GM10266 (cell line): ENCODE measurements at regions not wholly inside any gene's neighbourhood (a gene's known extent, or its start where the extent isn't known, plus 50 kb on each side); places are given as distances from the start of the nearest gene placed in this dataset.

Experiments
- DNase-seq: peaks from one replicate; pipeline ENCODE4 v3.0.0; 2012; ENCODE audit errors: extremely low spot score
- TF ChIP-seq, protein P1 (sequence below): IDR thresholded peaks from 2 replicates; pipeline ENCODE4 v1.5.1; 2012; ENCODE audit warnings: mild to moderate bottlenecking, low read depth; ENCODE audit not compliant: control insufficient read depth, insufficient read depth; ENCODE audit errors: missing control alignments

DNA sequence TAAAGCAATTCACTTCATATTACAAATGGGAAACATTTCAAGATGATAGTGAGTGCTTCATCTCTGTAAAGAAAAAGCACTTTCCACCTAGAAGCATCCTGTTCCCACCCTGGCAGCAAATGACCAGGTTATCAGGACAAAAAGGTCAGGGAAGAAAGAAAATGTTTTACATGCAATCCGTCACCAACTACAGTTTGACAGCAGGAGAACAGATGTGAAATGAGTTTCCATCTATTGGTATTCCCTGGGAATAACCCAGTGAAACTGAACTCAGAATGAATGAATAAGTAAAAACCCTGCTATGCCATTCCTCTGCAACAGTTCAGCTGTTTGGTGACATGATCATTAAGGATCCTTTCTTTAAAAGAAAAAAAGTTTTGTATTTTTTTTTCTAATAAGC is 67.6 kb downstream of the HTR1A start:
- DNase-seq = no peak
- TF ChIP-seq, protein P1, sequence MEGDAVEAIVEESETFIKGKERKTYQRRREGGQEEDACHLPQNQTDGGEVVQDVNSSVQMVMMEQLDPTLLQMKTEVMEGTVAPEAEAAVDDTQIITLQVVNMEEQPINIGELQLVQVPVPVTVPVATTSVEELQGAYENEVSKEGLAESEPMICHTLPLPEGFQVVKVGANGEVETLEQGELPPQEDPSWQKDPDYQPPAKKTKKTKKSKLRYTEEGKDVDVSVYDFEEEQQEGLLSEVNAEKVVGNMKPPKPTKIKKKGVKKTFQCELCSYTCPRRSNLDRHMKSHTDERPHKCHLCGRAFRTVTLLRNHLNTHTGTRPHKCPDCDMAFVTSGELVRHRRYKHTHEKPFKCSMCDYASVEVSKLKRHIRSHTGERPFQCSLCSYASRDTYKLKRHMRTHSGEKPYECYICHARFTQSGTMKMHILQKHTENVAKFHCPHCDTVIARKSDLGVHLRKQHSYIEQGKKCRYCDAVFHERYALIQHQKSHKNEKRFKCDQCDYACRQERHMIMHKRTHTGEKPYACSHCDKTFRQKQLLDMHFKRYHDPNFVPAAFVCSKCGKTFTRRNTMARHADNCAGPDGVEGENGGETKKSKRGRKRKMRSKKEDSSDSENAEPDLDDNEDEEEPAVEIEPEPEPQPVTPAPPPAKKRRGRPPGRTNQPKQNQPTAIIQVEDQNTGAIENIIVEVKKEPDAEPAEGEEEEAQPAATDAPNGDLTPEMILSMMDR = no peak

DNA sequence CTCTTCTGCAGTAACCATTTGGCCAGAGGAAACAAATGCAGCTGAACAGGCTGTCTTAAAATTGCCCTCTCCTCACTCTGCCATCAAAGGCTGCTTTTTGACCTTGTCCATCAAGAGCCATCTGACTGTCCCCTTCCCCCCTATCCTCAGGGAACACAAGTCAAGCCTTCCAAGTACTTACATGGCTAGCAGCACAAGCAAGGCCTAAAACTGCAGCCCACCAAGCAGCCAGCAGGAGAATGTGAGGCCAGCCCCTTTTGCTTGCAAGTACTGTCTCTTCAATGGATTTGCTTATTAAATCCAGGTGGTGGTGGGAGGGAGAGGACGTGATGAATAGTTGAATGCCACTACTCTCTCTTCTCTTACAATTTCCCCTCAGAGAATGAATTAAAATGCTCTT is 83.5 kb downstream of the HTR1A start:
- no peak for DNase-seq
- TF ChIP-seq, protein P1 = no peak

DNA sequence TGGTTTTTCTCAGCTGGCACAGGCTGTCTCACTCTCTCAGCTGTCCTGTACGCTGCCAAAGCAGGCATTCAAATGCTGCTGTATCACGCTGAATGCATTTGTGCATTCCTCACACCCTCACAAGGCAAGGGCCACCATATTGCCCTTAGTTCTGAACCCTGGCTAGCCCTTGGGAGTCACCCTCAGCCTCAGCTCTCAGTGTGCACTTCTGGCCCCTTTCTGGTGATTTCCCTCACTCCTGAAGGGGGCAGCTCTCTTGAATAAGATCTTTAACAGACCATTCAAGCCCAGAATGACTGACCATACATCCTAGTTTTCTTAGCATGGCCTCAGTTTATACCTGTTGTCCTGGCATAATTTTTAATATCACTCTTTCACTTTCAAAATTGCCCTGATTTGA is 84.3 kb downstream of the HTR1A start:
- DNase-seq = no peak
- TF ChIP-seq, protein P1 = no peak

DNA sequence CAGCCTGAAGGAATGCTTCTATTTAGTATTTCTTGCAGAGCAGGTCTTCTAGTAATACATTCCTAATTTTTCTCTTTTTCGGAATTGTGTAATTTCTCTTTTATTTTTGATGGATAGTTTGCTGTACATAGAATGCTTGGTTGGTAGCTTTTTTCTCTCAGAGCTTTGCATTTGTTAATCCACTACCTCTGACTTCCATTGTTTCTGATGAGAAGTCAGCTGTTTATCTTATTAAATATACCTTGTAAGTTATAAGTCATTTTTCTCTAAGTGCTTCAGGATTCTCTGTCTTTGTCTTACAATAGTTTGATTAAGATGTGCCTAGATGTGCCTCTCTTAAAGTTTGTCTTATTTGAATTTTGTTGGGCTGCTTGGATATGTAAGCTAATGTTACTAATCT is 101.9 kb downstream of the HTR1A start:
- TF ChIP-seq, protein P1 = no peak
- no peak for DNase-seq

DNA sequence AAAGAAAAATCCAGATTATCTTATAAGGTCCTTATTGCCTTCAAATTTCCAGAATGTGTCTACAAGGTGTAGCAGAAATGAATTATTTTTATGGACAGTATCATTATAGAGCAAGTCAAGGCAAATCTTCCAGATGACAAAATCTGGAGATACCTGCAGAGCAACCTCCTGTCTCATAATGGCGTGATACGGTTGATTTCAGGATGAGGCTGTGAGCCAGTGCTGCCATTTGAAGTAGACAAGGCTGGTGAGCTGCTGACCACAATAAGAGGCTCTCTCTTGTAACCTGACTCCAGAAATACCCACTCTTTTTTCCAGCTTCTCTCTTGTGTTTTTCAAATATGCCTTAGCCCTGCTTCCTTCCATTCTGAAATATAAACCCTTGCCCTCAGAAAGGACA is 108.2 kb downstream of the HTR1A start:
- DNase-seq = no peak
- TF ChIP-seq, protein P1 = no peak

DNA sequence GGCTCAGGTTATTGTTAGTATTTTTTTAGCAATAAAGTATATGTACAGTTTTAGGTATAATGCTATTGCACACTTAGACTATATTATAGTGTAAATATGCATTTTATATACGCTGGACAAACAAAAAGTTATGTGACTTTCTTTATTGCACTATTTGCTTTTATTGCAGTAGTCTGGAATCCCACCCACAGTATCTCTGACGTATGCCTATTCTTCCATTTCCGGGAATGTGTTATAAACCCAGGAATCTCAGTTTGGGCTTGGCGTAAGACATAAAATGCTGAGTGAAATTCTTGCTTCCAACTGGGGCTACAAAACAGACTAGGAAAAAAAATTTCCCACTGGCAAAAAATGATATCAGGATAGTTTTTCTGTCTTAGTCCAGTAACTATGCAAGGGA is 119.1 kb downstream of the HTR1A start:
- TF ChIP-seq, protein P1 = no peak
- no peak for DNase-seq

DNA sequence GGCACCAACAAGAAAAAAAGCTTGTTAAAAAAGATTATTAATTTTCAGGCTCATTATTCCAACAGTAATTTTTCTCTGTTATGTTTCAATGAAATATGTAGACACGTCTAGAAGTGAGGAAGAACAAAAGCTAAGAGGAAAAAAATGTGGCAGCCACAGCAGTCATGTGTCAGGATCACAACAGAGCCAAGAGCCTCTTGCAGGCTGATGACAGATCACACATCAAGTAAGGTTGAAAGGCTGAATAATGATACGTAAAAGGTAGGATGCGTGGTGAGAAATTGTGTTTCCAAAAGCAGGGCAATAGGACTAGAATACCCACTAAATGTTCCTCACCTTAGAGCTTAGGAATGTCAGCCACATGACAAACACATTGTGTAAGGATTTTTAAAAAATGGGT is 124.8 kb downstream of the HTR1A start:
- TF ChIP-seq, protein P1 = no peak

DNA sequence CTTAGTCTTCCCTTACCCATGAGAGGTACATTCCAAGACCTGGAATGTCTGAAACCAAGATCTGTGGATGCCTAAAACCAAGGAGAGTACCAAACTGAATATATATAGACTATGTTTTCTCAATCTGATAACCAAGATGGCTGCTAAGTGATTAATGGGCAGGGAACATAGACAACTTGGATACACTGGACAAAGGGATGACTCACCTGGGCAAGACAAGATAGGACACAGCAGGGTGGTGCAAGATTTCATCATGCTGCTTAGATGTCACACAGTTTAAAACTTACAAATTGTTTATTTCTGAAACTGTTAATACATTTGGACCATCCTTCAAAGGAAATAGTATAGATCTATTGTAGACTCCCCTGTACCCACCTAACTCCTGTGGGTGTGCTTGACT is 130.9 kb downstream of the HTR1A start:
- TF ChIP-seq, protein P1 = no peak
- no peak for DNase-seq

More for the DNA sequence above, 124.8 kb downstream of the HTR1A start:
- DNase-seq = no peak
